ENCODE measurements at regions not wholly inside any gene's neighbourhood (a gene's known extent, or its start where the extent isn't known, plus 50 kb on each side); places are given as distances from the start of the nearest gene placed in this dataset.

DNA sequence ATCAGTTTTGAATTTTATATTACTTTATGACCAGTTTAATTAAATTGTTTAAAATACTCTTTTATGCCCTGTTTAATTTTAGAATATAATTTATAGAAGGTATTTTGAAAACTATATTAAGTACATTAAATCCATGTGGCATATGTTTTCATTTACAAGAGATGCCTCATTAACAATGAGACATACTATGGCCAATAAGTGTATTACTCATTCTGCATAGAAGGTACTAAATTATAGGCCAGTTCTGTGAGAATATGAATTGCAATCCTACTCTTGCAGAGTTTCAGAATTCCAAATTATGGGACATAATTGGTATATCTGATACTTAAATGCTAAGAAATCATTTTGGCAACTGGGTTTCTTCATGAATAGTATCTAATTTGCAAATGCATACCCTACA lies 951.1 kb downstream of the FAT4 start:
- Histone ChIP-seq H3K4me1 (ENCODE audit: control insufficient read depth, extremely low read depth, insufficient read depth, low read length) (no peaks in the 10 kb centered on the region), H3K9ac (replicated peaks; ENCODE audit: extremely low read depth, insufficient read depth, low read length) (no peak overlapping the region), H3K9me1 (replicated peaks; ENCODE audit: control insufficient read depth, extremely low read depth, insufficient read depth, low read length) (no peaks in the 10 kb centered on the region), H3K9me3 (replicated peaks; ENCODE audit: control insufficient read depth, insufficient read depth, low read length) (no peaks in the 10 kb centered on the region), H3K36me3 (ENCODE audit: control insufficient read depth in 2 of 2, extremely low read depth in 1 of 2, insufficient read depth in 2 of 2, low read length in 2 of 2) (no peaks in the 10 kb centered on the region), H4K20me1 (replicated peaks; ENCODE audit: control insufficient read depth, extremely low read depth, insufficient read depth, low read length) (no peaks in the 10 kb centered on the region), H3K27ac (ENCODE audit: insufficient read depth, low read depth, low read length) (no peak overlapping the region), H3K4me3 (replicated peaks in 1 of 3; ENCODE audit: insufficient read depth in 1 of 3, low read depth in 1 of 3, low read length in 3 of 3) (no peak overlapping the region), H3K27me3 (ENCODE audit: control insufficient read depth in 2 of 2, insufficient read depth in 2 of 2, low read length in 2 of 2) (no peaks in the 10 kb centered on the region), H2AFZ (ENCODE audit: low read depth, low read length) (no peak overlapping the region), H3K4me2 (ENCODE audit: insufficient read depth, low read length) (no peak overlapping the region), H3K79me2 (ENCODE audit: control insufficient read depth, insufficient read depth, low read length) (no peaks in the 10 kb centered on the region)
- ChIA-PET POLR2A (no interaction called here), CTCF (no interaction called here)
- DNase-seq (ENCODE audit: low read depth, low spot score) (no peak), FAIRE-seq (no peak)
- intact Hi-C loops (cut with micrococcal nuclease) = no loop called here
- dilution Hi-C loops (cut with MboI; ENCODE audit: extremely low pct_ligation_motif_present, low sequenced_read_pairs) = no loop called here
- TF ChIP-seq FOS (IDR thresholded peaks at IDR 0.05; ENCODE audit: borderline replicate concordance, insufficient read depth, low read length) = no peak
- BruUV-seq (replicated peaks) = no TSS peak

DNA sequence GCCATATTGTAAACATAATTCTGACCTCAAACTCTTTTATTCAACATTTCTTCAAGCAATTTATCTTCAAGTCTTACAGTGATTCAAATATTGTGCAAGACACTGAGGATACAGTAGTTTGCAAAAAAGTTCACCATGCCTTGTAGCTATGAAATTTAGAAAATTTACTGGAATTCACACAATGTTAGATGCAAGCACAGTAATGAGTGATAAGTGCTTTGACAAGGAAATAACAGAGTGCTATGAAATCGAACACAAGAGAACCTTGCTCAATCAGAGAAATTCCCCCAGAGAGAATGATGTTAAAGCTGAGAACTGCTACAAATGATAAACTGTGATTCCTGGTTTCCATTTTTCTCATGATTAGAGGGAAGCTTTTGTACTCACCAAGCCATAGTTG lies 952.9 kb downstream of the FAT4 start:
- no peaks in the 10 kb centered on the region for H3K27me3 ChIP-seq (ENCODE audit: control insufficient read depth in 2 of 2, insufficient read depth in 2 of 2, low read length in 2 of 2)
- H3K36me3 ChIP-seq (ENCODE audit: control insufficient read depth in 2 of 2, extremely low read depth in 1 of 2, insufficient read depth in 2 of 2, low read length in 2 of 2) = no peaks in the 10 kb centered on the region
- no peak overlapping the region for H3K4me2 ChIP-seq (ENCODE audit: insufficient read depth, low read length)
- POLR2A ChIA-PET = no interaction called here
- no peaks in the 10 kb centered on the region for H3K9me1 ChIP-seq (replicated peaks; ENCODE audit: control insufficient read depth, extremely low read depth, insufficient read depth, low read length)
- no peaks in the 10 kb centered on the region for H3K4me1 ChIP-seq (ENCODE audit: control insufficient read depth, extremely low read depth, insufficient read depth, low read length)
- dilution Hi-C loops (cut with MboI; ENCODE audit: extremely low pct_ligation_motif_present, low sequenced_read_pairs) = no loop called here
- H4K20me1 ChIP-seq (replicated peaks; ENCODE audit: control insufficient read depth, extremely low read depth, insufficient read depth, low read length) = no peaks in the 10 kb centered on the region
- H3K9ac ChIP-seq (replicated peaks; ENCODE audit: extremely low read depth, insufficient read depth, low read length) = no peak overlapping the region
- FAIRE-seq = no peak
- H3K4me3 ChIP-seq (replicated peaks in 1 of 3; ENCODE audit: insufficient read depth in 1 of 3, low read depth in 1 of 3, low read length in 3 of 3) = no peak overlapping the region
- BruUV-seq (replicated peaks) = no TSS peak
- CTCF ChIA-PET = interaction anchor here (1.2 kb wide), 1 partner anchor 43 kb away, joined by 4 read pairs; no protein-coding TSS in a partner anchor
- no peak overlapping the region for H2AFZ ChIP-seq (ENCODE audit: low read depth, low read length)
- H3K9me3 ChIP-seq (replicated peaks; ENCODE audit: control insufficient read depth, insufficient read depth, low read length) = no peaks in the 10 kb centered on the region
- no peak for DNase-seq (ENCODE audit: low read depth, low spot score)
- intact Hi-C loops (cut with micrococcal nuclease) = no loop called here
- H3K79me2 ChIP-seq (ENCODE audit: control insufficient read depth, insufficient read depth, low read length) = no peaks in the 10 kb centered on the region
- no peak overlapping the region for H3K27ac ChIP-seq (ENCODE audit: insufficient read depth, low read depth, low read length)
- no peak for TF ChIP-seq CTCF (IDR thresholded peaks at IDR 0.05; ENCODE audit: extremely low read depth in 1 of 2, insufficient read depth in 1 of 2, low read depth in 1 of 2, low read length in 2 of 2)
- no peak for TF ChIP-seq FOS (IDR thresholded peaks at IDR 0.05; ENCODE audit: borderline replicate concordance, insufficient read depth, low read length)
- TF ChIP-seq MYC (IDR thresholded peaks at IDR 0.05; ENCODE audit: low read depth, low read length) = no peak
- no peak for TF ChIP-seq POLR2AphosphoS5 (IDR thresholded peaks at IDR 0.05; ENCODE audit: insufficient read depth, low read depth, low read length)
- no peak for TF ChIP-seq JUN (IDR thresholded peaks at IDR 0.05; ENCODE audit: borderline replicate concordance, insufficient read depth, insufficient read length, low read depth)
- no peak for TF ChIP-seq MAX (IDR thresholded peaks at IDR 0.05; ENCODE audit: insufficient read depth, insufficient read length)
- no peak for TF ChIP-seq GATA2 (IDR thresholded peaks at IDR 0.05; ENCODE audit: insufficient read depth, insufficient read length, low read depth, low read length)
- TF ChIP-seq POLR2A (IDR thresholded peaks at IDR 0.05; ENCODE audit: low read depth, low read length) = no peak
- TF ChIP-seq EZH2 (IDR thresholded peaks at IDR 0.05; ENCODE audit: borderline replicate concordance, low read depth, low read length, severe bottlenecking) = no peak
